HEK293 (cell line): ENCODE measurements at regions not wholly inside any gene's neighbourhood (a gene's known extent, or its start where the extent isn't known, plus 50 kb on each side); places are given as distances from the start of the nearest gene placed in this dataset.

Source experiments
- CTCF ChIA-PET: fragments of 350-600 bp; formaldehyde crosslinking; extraction: SDS; loops from one replicate; lab custom pipeline; 2021; ENCODE audit warnings: antibody characterized with exemption; lab: Yijun Ruan, JAX
- POLR2A ChIA-PET: fragments of 300-600 bp; formaldehyde crosslinking; extraction: SDS; loops from one replicate; lab custom pipeline; 2020; ENCODE audit warnings: antibody characterized with exemption, inconsistent platforms; lab: Yijun Ruan, JAX
- H3K27ac ChIP-seq: fragments of 200-500 bp; sonication (Bioruptor generic); 2 replicates; pipeline ENCODE4 v1.5.1; 2014; ENCODE audit warnings: low read depth, low read length, control low read depth, inconsistent platforms; ENCODE audit errors: extremely low read depth
- H3K36me3 ChIP-seq, 2 experiments: fragments of 200-500 bp in 1 of 2; sonication (Bioruptor generic) in 1 of 2; 1 replicate in 1 of 2; 2 replicates in 1 of 2; pipeline ENCODE4 v1.5.1; 2014 to 2017; ENCODE audit warnings: inconsistent platforms in 2 of 2, low read length in 2 of 2; ENCODE audit not compliant: control insufficient read depth in 2 of 2, insufficient read depth in 1 of 2
- H3K4me1 ChIP-seq: fragments of 200-500 bp; sonication (Bioruptor generic); 2 replicates; pipeline ENCODE4 v1.5.1; 2014; ENCODE audit warnings: mild to moderate bottlenecking, low read length, inconsistent platforms; ENCODE audit not compliant: control insufficient read depth, insufficient read depth
- H3K4me3 ChIP-seq: 2 replicates; pipeline ENCODE4 v1.5.1; 2011; ENCODE audit warnings: low read depth, mild to moderate bottlenecking, control low read depth, low read length, moderate library complexity
- H3K9me3 ChIP-seq: fragments of 200-500 bp; sonication (Bioruptor generic); 2 replicates; pipeline ENCODE4 v1.5.1; 2014; ENCODE audit warnings: low read depth, low read length, inconsistent platforms; ENCODE audit not compliant: control insufficient read depth, insufficient read depth
- BCL11B ChIP-seq: fragments of 450-650 bp; formaldehyde crosslinking; IDR thresholded peaks from 2 replicates; pipeline ENCODE4 v1.5.1; 2016; ENCODE audit warnings: low read depth, missing biosample characterization, missing genetic modification characterization
- CTCF ChIP-seq: fragments of 450-650 bp; formaldehyde crosslinking; IDR thresholded peaks from 2 replicates; pipeline ENCODE4 v1.5.1; 2016; ENCODE audit warnings: missing biosample characterization, missing genetic modification characterization
- GFI1B ChIP-seq: fragments of 450-650 bp; formaldehyde crosslinking; IDR thresholded peaks from 2 replicates; pipeline ENCODE4 v1.5.1; 2016; ENCODE audit warnings: missing biosample characterization, missing genetic modification characterization
- KLF16 ChIP-seq: fragments of 450-650 bp; formaldehyde crosslinking; IDR thresholded peaks from 2 replicates; pipeline ENCODE4 v1.5.1; 2017; ENCODE audit warnings: missing biosample characterization, missing genetic modification characterization
- MEIS1 ChIP-seq: sonication (generic); formaldehyde crosslinking; IDR thresholded peaks from 2 replicates; pipeline ENCODE4 v1.8.1; 2022; ENCODE audit warnings: missing genetic modification reagents, mild to moderate bottlenecking, borderline replicate concordance
- REPIN1 ChIP-seq: fragments of 450-650 bp; formaldehyde crosslinking; IDR thresholded peaks from 2 replicates; pipeline ENCODE4 v1.5.1; 2017; ENCODE audit warnings: missing biosample characterization, missing genetic modification characterization, low read depth
- SCRT1 ChIP-seq: fragments of 450-650 bp; formaldehyde crosslinking; IDR thresholded peaks from 2 replicates; pipeline ENCODE4 v1.5.1; 2016; ENCODE audit warnings: missing biosample characterization, missing genetic modification characterization, borderline replicate concordance
- SP3 ChIP-seq: fragments of 450-650 bp; formaldehyde crosslinking; IDR thresholded peaks from 2 replicates; pipeline ENCODE4 v1.5.1; 2016; ENCODE audit warnings: missing biosample characterization, missing genetic modification characterization
- WT1 ChIP-seq: fragments of 450-650 bp; formaldehyde crosslinking; IDR thresholded peaks from 2 replicates; pipeline ENCODE4 v1.5.1; 2016; ENCODE audit warnings: missing biosample characterization, missing genetic modification characterization
- ZNF132 ChIP-seq: fragments of 450-650 bp; formaldehyde crosslinking; IDR thresholded peaks from 2 replicates; pipeline ENCODE4 v1.5.1; 2017; ENCODE audit warnings: missing biosample characterization, missing genetic modification characterization, borderline replicate concordance
- ZNF175 ChIP-seq: fragments of 450-650 bp; formaldehyde crosslinking; IDR thresholded peaks from 2 replicates; pipeline ENCODE4 v1.5.1; 2016; ENCODE audit warnings: missing biosample characterization, missing genetic modification characterization
- ZNF2 ChIP-seq: fragments of 450-650 bp; formaldehyde crosslinking; IDR thresholded peaks from 2 replicates; pipeline ENCODE4 v1.5.1; 2016; ENCODE audit warnings: missing biosample characterization, missing genetic modification characterization
- ZNF24 ChIP-seq: fragments of 450-650 bp; formaldehyde crosslinking; IDR thresholded peaks from 2 replicates; pipeline ENCODE4 v1.5.1; 2016; ENCODE audit warnings: missing biosample characterization, missing genetic modification characterization
- ZNF449 ChIP-seq: fragments of 450-650 bp; formaldehyde crosslinking; IDR thresholded peaks from 2 replicates; pipeline ENCODE4 v1.5.1; 2017; ENCODE audit warnings: missing biosample characterization, mild to moderate bottlenecking, missing genetic modification characterization, moderate library complexity
- ZNF624 ChIP-seq: fragments of 450-650 bp; formaldehyde crosslinking; IDR thresholded peaks from 2 replicates; pipeline ENCODE4 v1.5.1; 2017; ENCODE audit warnings: missing biosample characterization, missing genetic modification characterization
- ZNF626 ChIP-seq: fragments of 450-650 bp; sonication (Bioruptor Pico); formaldehyde crosslinking; IDR thresholded peaks from 2 replicates; pipeline ENCODE4 v1.5.1; 2018; ENCODE audit warnings: missing biosample characterization, missing genetic modification characterization, inconsistent platforms
- ZNF660 ChIP-seq: fragments of 450-650 bp; IDR thresholded peaks from 2 replicates; pipeline ENCODE4 v1.5.1; 2018; ENCODE audit warnings: missing biosample characterization, mild to moderate bottlenecking, missing genetic modification characterization
- ZNF664 ChIP-seq: fragments of 450-650 bp; formaldehyde crosslinking; IDR thresholded peaks from 2 replicates; pipeline ENCODE4 v1.5.1; 2016; ENCODE audit warnings: missing biosample characterization, missing genetic modification characterization
- TF ChIP-seq, protein P1 (sequence below): fragments of 450-650 bp; formaldehyde crosslinking; optimal IDR thresholded peaks from 2 replicates; pipeline ENCODE3; 2016; ENCODE audit warnings: missing biosample characterization, mild to moderate bottlenecking, missing genetic modification characterization

DNA sequence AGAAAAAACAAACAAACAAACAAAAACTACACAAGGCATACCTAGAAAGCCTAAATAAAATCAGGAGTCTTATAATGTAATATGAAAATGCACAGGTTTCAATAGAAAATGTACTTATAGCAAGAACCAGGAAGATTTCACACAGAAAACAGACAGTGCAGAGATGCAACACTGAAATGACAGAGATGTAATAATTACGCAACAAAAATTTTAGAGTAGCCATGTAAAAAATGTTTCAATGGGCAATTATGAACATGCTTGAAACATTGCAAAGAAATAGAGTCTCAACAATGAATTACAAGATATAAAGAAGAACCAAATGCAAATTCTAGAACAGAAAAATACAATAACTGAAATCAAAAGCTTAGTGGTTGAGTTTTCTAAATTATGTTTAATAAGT lies 405.9 kb downstream of the PLK2 start (continued):
- TF ChIP-seq CTCF (no peak), WT1 (tag by site-specific recombination) (no peak)

DNA sequence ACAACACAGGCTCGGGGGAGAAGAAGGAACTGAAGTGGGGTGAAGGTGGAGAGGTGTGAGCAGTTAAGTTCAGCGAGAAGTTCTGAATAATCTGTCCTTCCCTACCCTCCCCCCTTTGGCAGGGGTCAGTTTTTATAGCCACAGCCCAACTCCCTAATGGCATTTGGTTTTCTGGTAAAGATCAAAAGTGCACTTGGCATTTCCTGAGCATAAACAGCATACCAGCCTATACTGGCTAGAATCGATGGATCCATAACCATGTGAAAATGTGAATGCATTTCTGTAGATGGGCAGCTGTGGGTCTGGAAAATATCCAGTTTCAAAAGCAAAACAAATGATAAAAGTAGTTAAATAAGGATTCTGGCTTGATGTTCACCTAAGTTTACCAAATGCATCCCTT lies 410.9 kb downstream of the PLK2 start:
- ChIA-PET CTCF (no interaction called here), POLR2A (no interaction called here)
- Histone ChIP-seq H3K4me1 (no peaks in the 10 kb centered on the region), H3K9me3 (no peaks in the 10 kb centered on the region)
- TF ChIP-seq ZNF624 (tag by site-specific recombination) = no peak
- no peak for TF ChIP-seq ZNF449 (tag by site-specific recombination)
- no peak for TF ChIP-seq GFI1B (tag by site-specific recombination)
- no peak for TF ChIP-seq KLF16 (tag by site-specific recombination)
- TF ChIP-seq ZNF664 (tag by site-specific recombination) = no peak
- TF ChIP-seq ZNF2 (tag by site-specific recombination) = no peak
- no peak for TF ChIP-seq ZNF175
- TF ChIP-seq ZNF660 (tag by site-specific recombination) = no peak
- no peak for TF ChIP-seq MEIS1 (CRISPR knock-in tag)
- TF ChIP-seq REPIN1 (tag by site-specific recombination) = no peak
- TF ChIP-seq, all 188 proteins: peak for 0
- no peaks in the 10 kb centered on the region for H3K36me3 ChIP-seq
- H3K27ac ChIP-seq = no peak overlapping the region
- no peak overlapping the region for H3K4me3 ChIP-seq

DNA sequence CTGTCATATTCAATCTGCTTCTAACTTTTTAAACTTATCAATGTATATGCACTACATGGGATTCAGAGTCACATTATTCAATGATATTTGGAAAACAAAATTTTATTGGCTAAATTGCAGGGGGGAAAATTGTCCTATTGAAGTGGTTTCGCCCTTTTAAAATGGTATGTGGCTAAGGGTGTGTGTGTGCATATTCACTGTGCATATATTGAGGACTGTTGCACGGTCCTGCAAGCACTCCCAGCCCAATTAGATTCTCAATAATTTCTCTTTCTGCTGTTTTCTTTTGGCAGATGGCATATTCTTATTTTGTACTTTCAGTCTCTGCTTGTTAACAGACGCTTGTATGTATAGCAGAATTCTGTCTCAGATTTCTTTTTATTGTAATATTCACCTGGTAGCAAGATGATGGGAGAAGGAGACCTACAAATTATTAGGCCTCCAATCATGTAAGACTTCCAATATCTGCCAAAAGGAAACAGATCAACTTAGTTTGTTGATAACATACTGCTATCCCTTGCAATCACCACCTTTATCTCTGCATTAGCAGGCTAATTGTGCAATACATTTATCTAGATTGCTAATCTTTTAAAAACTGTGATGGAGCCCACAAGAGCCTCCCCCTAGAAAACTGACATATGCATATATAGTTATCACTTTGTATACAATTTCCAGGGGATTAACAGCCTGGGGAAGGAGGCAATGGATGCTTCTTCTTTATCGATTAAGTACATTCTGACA lies 411.5 kb downstream of the PLK2 start:
- Histone ChIP-seq H3K27ac (no peak overlapping the region), H3K9me3 (no peaks in the 10 kb centered on the region), H3K4me1 (no peaks in the 10 kb centered on the region), H3K36me3 (no peaks in the 10 kb centered on the region), H3K4me3 (no peak overlapping the region)
- TF ChIP-seq ZNF626 (tag by site-specific recombination) = no peak
- TF ChIP-seq ZNF132 (tag by site-specific recombination) = no peak
- no peak for TF ChIP-seq SCRT1
- TF ChIP-seq, protein P1, sequence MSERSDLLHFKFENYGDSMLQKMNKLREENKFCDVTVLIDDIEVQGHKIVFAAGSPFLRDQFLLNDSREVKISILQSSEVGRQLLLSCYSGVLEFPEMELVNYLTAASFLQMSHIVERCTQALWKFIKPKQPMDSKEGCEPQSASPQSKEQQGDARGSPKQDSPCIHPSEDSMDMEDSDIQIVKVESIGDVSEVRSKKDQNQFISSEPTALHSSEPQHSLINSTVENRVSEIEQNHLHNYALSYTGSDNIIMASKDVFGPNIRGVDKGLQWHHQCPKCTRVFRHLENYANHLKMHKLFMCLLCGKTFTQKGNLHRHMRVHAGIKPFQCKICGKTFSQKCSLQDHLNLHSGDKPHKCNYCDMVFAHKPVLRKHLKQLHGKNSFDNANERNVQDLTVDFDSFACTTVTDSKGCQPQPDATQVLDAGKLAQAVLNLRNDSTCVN = no peak
- TF ChIP-seq BCL11B (tag by site-specific recombination) = no peak
- no peak for TF ChIP-seq SP3 (tag by site-specific recombination)
- TF ChIP-seq ZNF24 = no peak
- POLR2A ChIA-PET = no interaction called here
- CTCF ChIA-PET = no interaction called here
